Ovary (tissue), 3 donors: ENCODE measurements at regions not wholly inside any gene's neighbourhood (a gene's known extent, or its start where the extent isn't known, plus 50 kb on each side); places are given as distances from the start of the nearest gene placed in this dataset.

Source experiments
- CTCF ChIP-seq, 3 donors: fragments of 450-650 bp in 2 of 3; fragments of 200-600 bp in 1 of 3; IDR thresholded peaks; one replicate each; pipeline versions ENCODE4 v1.5.1 to v1.8.0; 2016 to 2022; ENCODE audit warnings: antibody characterized with exemption in 3 of 3, mild to moderate bottlenecking in 1 of 3
- POLR2A ChIP-seq: fragments of 450-650 bp; IDR thresholded peaks from one replicate; pipeline ENCODE4 v1.6.1; 2017; ENCODE audit warnings: antibody characterized with exemption, mild to moderate bottlenecking, moderate library complexity
- donor health status: DM: no; HTN: no; CAD: no.

GRCh38 chrX:22533898-22534297, 261.2 kb downstream of the CBLL2 start:
- TF ChIP-seq CTCF (IDR thresholded peaks at IDR 0.05): no peak
- TF ChIP-seq POLR2A: no peak
